ENCODE measurements at regions not wholly inside any gene's neighbourhood (a gene's known extent, or its start where the extent isn't known, plus 50 kb on each side); places are given as distances from the start of the nearest gene placed in this dataset.

- Histone ChIP-seq H4K8ac (ENCODE audit: low read depth, low read length) (no peak overlapping the region), H3K18ac (ENCODE audit: low read length) (no peak overlapping the region)
Measured at GRCh38 chr3:102169915-102170479, 264.8 kb upstream of the ZPLD1 start.

DNA sequence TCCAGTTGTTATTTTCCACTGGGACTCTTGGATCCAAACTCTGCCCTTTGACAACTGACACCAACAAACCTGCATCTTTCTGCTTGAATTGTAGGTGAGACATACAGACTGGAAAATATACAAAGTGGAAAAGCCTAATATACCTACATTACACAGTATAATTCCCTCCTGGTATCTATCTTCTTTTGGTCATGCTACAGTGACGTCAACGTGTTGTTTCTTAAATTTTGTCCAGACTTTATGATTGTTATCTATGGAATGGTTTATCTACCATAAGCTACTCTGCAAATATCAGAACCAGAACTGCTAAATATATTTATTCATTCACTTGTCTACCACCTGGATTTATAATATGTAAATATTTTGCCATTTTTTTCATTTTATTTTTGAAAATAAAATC lies 264.3 kb upstream of the ZPLD1 start:
- Histone ChIP-seq H3K79me2 (ENCODE audit: control insufficient read depth, insufficient read depth, low read length) (no peaks in the 10 kb centered on the region), H3K18ac (ENCODE audit: low read length) (no peak overlapping the region), H3K79me1 (ENCODE audit: low read length) (no peaks in the 10 kb centered on the region), H2BK15ac (replicated peaks; ENCODE audit: low read depth) (no peak overlapping the region), H4K8ac (ENCODE audit: low read depth, low read length) (no peak overlapping the region), H3K36me3 (ENCODE audit: control insufficient read depth, insufficient read depth, low read length) (no peaks in the 10 kb centered on the region), H3K27ac (ENCODE audit: low read depth, low read length) (no peak overlapping the region), H3K9ac (ENCODE audit: low read length) (no peak overlapping the region), H3K27me3 (ENCODE audit: insufficient read depth, low read length, poor library complexity) (no peaks in the 10 kb centered on the region), H3K4ac (ENCODE audit: low read depth, low read length) (no peak overlapping the region), H4K5ac (ENCODE audit: low read length) (no peak overlapping the region), H2BK120ac (ENCODE audit: low read depth, low read length) (no peak overlapping the region), H2AK5ac (ENCODE audit: low read length) (no peak overlapping the region), H3K4me3 (ENCODE audit: low read length) (no peak overlapping the region), H3K56ac (ENCODE audit: low read length) (no peak overlapping the region), H3K4me2 (ENCODE audit: low read length) (no peak overlapping the region), H3K4me1 (ENCODE audit: control insufficient read depth, low read depth, low read length) (no peaks in the 10 kb centered on the region), H2BK5ac (ENCODE audit: low read length) (no peak overlapping the region), H3K23ac (ENCODE audit: low read length) (no peak overlapping the region)
- WGBS (ENCODE audit: extremely low coverage, insufficient coverage, low lambda C conversion rate): no CpG with 5 or more reads among the region's 2 CpGs
- DNase-seq: no peak

More at GRCh38 chr3:102169915-102170479, 264.8 kb upstream of the ZPLD1 start:
- Histone ChIP-seq H3K23ac (ENCODE audit: low read length) (no peak overlapping the region), H3K79me1 (ENCODE audit: low read length) (no peaks in the 10 kb centered on the region), H2BK15ac (replicated peaks; ENCODE audit: low read depth) (no peak overlapping the region), H3K4me1 (ENCODE audit: control insufficient read depth, low read depth, low read length) (no peaks in the 10 kb centered on the region), H2BK120ac (ENCODE audit: low read depth, low read length) (no peak overlapping the region), H3K27ac (ENCODE audit: low read depth, low read length) (no peak overlapping the region), H3K79me2 (ENCODE audit: control insufficient read depth, insufficient read depth, low read length) (no peaks in the 10 kb centered on the region), H3K27me3 (ENCODE audit: insufficient read depth, low read length, poor library complexity) (no peaks in the 10 kb centered on the region), H3K4me2 (ENCODE audit: low read length) (no peak overlapping the region), H3K4ac (ENCODE audit: low read depth, low read length) (no peak overlapping the region), H2BK5ac (ENCODE audit: low read length) (no peak overlapping the region), H2AK5ac (ENCODE audit: low read length) (no peak overlapping the region), H3K36me3 (ENCODE audit: control insufficient read depth, insufficient read depth, low read length) (no peaks in the 10 kb centered on the region), H4K5ac (ENCODE audit: low read length) (no peak overlapping the region), H3K56ac (ENCODE audit: low read length) (no peak overlapping the region), H3K9ac (ENCODE audit: low read length) (no peak overlapping the region), H3K4me3 (ENCODE audit: low read length) (no peak overlapping the region)
- no peak for DNase-seq
- no CpG with 5 or more reads among the region's 1 CpG for WGBS (ENCODE audit: extremely low coverage, insufficient coverage, low lambda C conversion rate)

DNA sequence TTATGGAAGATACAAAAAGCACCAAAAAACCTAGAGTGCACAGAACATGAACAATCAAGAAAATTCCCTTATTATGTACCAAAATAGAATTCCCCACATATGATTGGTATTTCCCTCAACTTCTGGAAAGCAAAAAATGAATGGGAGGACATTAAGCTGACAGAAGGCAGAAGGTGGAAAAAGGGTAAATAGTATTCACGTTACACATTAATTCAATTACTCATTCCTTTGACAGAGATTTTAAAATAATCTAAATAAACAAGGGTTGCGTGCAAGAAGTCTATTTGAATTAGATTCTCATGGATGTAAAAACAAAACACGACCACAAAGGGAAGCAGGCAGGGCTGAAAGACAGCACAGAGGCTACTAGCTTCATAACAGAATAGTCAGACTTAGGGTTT lies 260.5 kb upstream of the ZPLD1 start:
- Histone ChIP-seq H2BK120ac (ENCODE audit: low read depth, low read length) (no peak overlapping the region), H3K79me2 (ENCODE audit: control insufficient read depth, insufficient read depth, low read length) (no peaks in the 10 kb centered on the region), H3K79me1 (ENCODE audit: low read length) (no peaks in the 10 kb centered on the region), H3K4me2 (ENCODE audit: low read length) (no peak overlapping the region), H3K18ac (ENCODE audit: low read length) (no peak overlapping the region), H3K27me3 (ENCODE audit: insufficient read depth, low read length, poor library complexity) (no peaks in the 10 kb centered on the region), H2AK5ac (ENCODE audit: low read length) (no peak overlapping the region), H2BK5ac (ENCODE audit: low read length) (no peak overlapping the region), H4K8ac (ENCODE audit: low read depth, low read length) (no peak overlapping the region), H4K5ac (ENCODE audit: low read length) (no peak overlapping the region), H3K27ac (ENCODE audit: low read depth, low read length) (no peak overlapping the region), H3K9ac (ENCODE audit: low read length) (no peak overlapping the region), H3K4me3 (ENCODE audit: low read length) (no peak overlapping the region), H3K36me3 (ENCODE audit: control insufficient read depth, insufficient read depth, low read length) (no peaks in the 10 kb centered on the region), H3K4ac (ENCODE audit: low read depth, low read length) (no peak overlapping the region), H3K4me1 (ENCODE audit: control insufficient read depth, low read depth, low read length) (no peaks in the 10 kb centered on the region), H3K56ac (ENCODE audit: low read length) (no peak overlapping the region), H2BK15ac (replicated peaks; ENCODE audit: low read depth) (no peak overlapping the region), H3K23ac (ENCODE audit: low read length) (no peak overlapping the region)
- no peak for DNase-seq
- no CpG with 5 or more reads among the region's 3 CpGs for WGBS (ENCODE audit: extremely low coverage, insufficient coverage, low lambda C conversion rate)

DNA sequence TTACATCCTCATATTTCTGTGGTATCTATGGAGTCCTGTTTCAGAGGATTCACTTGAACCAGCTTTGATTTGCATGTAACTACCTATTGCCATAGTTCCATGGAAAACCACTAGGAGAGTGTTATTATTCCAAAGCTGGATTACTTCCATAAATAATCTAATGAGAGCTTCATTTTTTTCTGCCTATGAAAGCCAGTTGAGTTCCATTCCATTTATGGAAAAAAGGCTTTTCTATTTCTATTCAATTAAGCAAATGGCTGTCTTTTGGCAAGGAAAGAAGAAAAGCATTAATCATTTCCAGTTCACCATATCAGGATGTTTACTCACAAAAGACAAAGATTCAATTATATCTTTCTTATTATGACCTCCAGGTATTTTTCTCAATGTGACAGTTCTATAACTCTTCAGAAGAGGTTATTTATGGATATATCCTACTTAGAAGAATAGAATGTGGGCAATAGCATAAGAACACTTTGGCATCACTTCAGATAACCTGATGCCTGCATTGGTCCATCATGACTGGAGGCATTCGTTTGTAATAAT lies 259.9 kb upstream of the ZPLD1 start:
- Histone ChIP-seq H3K4ac (ENCODE audit: low read depth, low read length) (no peak overlapping the region), H3K4me1 (ENCODE audit: control insufficient read depth, low read depth, low read length) (no peaks in the 10 kb centered on the region), H3K18ac (ENCODE audit: low read length) (no peak overlapping the region), H2BK15ac (replicated peaks; ENCODE audit: low read depth) (no peak overlapping the region), H3K27me3 (ENCODE audit: insufficient read depth, low read length, poor library complexity) (no peaks in the 10 kb centered on the region), H2AK5ac (ENCODE audit: low read length) (no peak overlapping the region), H2BK120ac (ENCODE audit: low read depth, low read length) (no peak overlapping the region), H3K23ac (ENCODE audit: low read length) (no peak overlapping the region), H3K36me3 (ENCODE audit: control insufficient read depth, insufficient read depth, low read length) (no peaks in the 10 kb centered on the region), H3K79me2 (ENCODE audit: control insufficient read depth, insufficient read depth, low read length) (no peaks in the 10 kb centered on the region), H4K8ac (ENCODE audit: low read depth, low read length) (no peak overlapping the region), H2BK5ac (ENCODE audit: low read length) (no peak overlapping the region), H4K5ac (ENCODE audit: low read length) (no peak overlapping the region), H3K27ac (ENCODE audit: low read depth, low read length) (no peak overlapping the region), H3K56ac (ENCODE audit: low read length) (no peak overlapping the region), H3K4me2 (ENCODE audit: low read length) (no peak overlapping the region), H3K4me3 (ENCODE audit: low read length) (no peak overlapping the region), H3K9ac (ENCODE audit: low read length) (no peak overlapping the region), H3K79me1 (ENCODE audit: low read length) (no peaks in the 10 kb centered on the region)
- no CpG with 5 or more reads among the region's 1 CpG for WGBS (ENCODE audit: extremely low coverage, insufficient coverage, low lambda C conversion rate)
- DNase-seq: no peak

DNA sequence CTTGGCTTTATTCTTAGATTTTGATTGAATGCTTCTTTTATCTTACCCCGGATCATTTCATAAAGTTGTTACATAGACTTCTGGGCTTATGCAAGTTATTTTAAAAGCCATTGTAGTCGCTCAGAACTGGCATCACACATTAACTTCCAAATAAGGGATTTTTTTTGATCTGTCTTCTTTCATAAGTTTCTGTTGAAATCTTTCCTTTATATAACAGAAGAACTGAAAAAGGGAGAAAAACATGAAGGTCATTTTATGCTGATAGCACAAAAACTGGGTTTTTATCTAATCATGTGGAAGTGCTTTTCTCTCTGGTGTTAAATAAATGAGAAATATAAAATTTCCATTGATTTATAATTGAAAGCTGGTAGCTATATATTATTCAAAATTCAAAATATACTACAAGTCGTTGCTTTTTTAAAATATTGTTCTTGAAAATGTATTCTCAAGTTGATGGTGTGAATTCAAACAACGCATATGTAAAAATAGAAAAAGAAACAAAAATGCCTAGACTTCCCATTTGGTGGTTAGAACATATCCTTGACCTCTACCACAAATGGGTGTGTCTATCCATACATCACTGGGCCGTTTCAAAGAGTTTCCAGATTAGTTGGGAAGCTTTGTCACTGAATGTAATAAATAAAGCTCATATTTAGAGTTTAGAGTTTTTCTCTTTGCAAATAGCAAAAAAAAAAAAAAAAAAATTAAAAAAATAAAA lies 258.3 kb upstream of the ZPLD1 start:
- H3K4me1 ChIP-seq (ENCODE audit: control insufficient read depth, low read depth, low read length): no peaks in the 10 kb centered on the region
- no peak overlapping the region for H3K23ac ChIP-seq (ENCODE audit: low read length)
- no peaks in the 10 kb centered on the region for H3K79me1 ChIP-seq (ENCODE audit: low read length)
- H3K79me2 ChIP-seq (ENCODE audit: control insufficient read depth, insufficient read depth, low read length): no peaks in the 10 kb centered on the region
- no peak overlapping the region for H3K18ac ChIP-seq (ENCODE audit: low read length)
- H2BK5ac ChIP-seq (ENCODE audit: low read length): no peak overlapping the region
- H4K8ac ChIP-seq (ENCODE audit: low read depth, low read length): no peak overlapping the region
- H2BK15ac ChIP-seq (replicated peaks; ENCODE audit: low read depth): no peak overlapping the region
- H4K5ac ChIP-seq (ENCODE audit: low read length): no peak overlapping the region
- no peak overlapping the region for H3K56ac ChIP-seq (ENCODE audit: low read length)
- WGBS (ENCODE audit: extremely low coverage, insufficient coverage, low lambda C conversion rate): no CpG with 5 or more reads among the region's 5 CpGs
- H2BK120ac ChIP-seq (ENCODE audit: low read depth, low read length): no peak overlapping the region
- H3K27ac ChIP-seq (ENCODE audit: low read depth, low read length): no peak overlapping the region
- H3K4me2 ChIP-seq (ENCODE audit: low read length): no peak overlapping the region
- H3K9ac ChIP-seq (ENCODE audit: low read length): no peak overlapping the region
- H3K4me3 ChIP-seq (ENCODE audit: low read length): no peak overlapping the region
- H3K36me3 ChIP-seq (ENCODE audit: control insufficient read depth, insufficient read depth, low read length): no peaks in the 10 kb centered on the region
- DNase-seq: no peak
- no peaks in the 10 kb centered on the region for H3K27me3 ChIP-seq (ENCODE audit: insufficient read depth, low read length, poor library complexity)
- no peak overlapping the region for H3K4ac ChIP-seq (ENCODE audit: low read depth, low read length)
- H2AK5ac ChIP-seq (ENCODE audit: low read length): no peak overlapping the region
